Peyer's patch (tissue), 4 donors: ENCODE measurements at regions not wholly inside any gene's neighbourhood (a gene's known extent, or its start where the extent isn't known, plus 50 kb on each side); places are given as distances from the start of the nearest gene placed in this dataset.

ENCODE experiments used
- CTCF ChIP-seq, 6 experiments: fragments of 450-650 bp in 4 of 6; fragments of 200-600 bp in 2 of 6; sonication (generic) in 1 of 6; IDR thresholded peaks; one replicate each; pipeline ENCODE4 v1.5.1; 2017 to 2019; ENCODE audit warnings: antibody characterized with exemption in 6 of 6, mild to moderate bottlenecking in 3 of 6, moderate library complexity in 1 of 6
- POLR2A ChIP-seq, 2 donors: fragments of 450-650 bp; IDR thresholded peaks; one replicate each; pipeline ENCODE4 v1.5.1; 2017; ENCODE audit warnings: antibody characterized with exemption in 2 of 2, mild to moderate bottlenecking in 2 of 2, moderate library complexity in 2 of 2

- TF ChIP-seq CTCF (IDR thresholded peaks at IDR 0.05): no peak
- no peak for TF ChIP-seq POLR2A (IDR thresholded peaks at IDR 0.05)
Observed at GRCh38 chr12:88784166-88784565, 203.9 kb upstream of the KITLG start.
